IPS DF 4.7 (cell line): ENCODE measurements at regions not wholly inside any gene's neighbourhood (a gene's known extent, or its start where the extent isn't known, plus 50 kb on each side); places are given as distances from the start of the nearest gene placed in this dataset.

Experiments used
- DNase-seq: peaks from one replicate; pipeline ENCODE4 v3.0.0-alpha.2; 2013; ENCODE audit warnings: low spot score; ENCODE audit errors: extremely low read depth

DNA sequence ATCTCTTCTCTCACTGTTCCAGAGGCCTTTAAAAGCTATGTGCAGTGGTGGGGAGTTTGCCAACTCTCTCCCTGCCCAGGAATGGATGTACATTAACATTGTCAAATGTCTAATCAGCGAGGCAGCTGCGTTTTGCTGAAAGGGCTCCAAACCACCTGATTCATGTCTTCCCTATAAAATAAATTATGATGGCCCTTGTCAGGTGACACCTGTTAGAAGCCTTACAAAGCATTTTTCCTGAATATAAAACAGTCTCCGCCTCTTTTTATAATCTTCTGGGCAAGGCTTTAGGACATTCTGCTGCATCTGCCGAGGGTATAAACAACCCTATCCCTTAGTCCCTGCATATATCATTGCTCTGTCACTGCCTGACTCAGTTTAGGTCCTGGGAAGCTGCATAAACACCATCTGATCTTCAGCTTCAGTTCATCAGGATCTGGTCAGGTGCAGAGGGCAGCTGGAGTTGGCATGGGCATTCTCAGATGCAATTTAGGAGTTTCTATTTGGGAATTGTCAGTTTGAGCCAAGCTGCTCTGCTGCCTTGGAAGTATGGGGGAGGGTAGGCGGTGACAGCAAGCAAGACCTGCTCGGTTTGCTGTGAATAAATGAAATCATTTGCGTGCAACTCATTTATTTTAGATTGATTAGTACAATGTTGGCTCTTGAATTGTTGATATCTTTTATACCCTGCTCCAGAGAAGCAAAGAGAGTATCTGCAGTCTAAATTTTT lies 103.5 kb downstream of the ACER2 start:
- no peak for DNase-seq

- no peak for DNase-seq
These were observed 102.9 kb downstream of the ACER2 start for GRCh38 chr9:19511694-19512093.

DNA sequence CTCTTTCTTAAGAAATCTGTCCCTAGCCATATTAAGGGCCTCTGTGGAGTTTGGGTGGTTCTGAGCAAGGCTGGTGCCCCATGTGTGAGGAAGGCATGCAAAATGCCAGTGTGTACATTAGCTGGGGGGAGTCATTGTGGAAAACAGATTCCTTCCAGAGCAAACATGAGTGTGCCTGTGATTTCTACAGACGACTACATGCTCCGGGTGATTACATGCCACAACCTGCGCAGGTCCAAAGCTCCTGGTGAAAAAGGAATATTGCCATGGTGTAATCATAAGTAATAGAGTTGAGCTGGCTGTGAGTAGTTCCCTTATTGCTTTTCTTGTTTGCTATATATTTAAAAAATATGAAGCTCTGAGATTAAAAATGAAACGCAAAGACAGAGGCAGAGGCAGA lies 102.1 kb downstream of the ACER2 start:
- no peak for DNase-seq
